Ovary (tissue), 7 donors: ENCODE measurements at regions not wholly inside any gene's neighbourhood (a gene's known extent, or its start where the extent isn't known, plus 50 kb on each side); places are given as distances from the start of the nearest gene placed in this dataset.

Source experiments
- DNase-seq, 5 donors: peaks; one replicate each; pipeline ENCODE4 v3.0.0-alpha.2; 2019 to 2020
- H3K27ac ChIP-seq, 2 donors: fragments of 200-600 bp; one replicate each; pipeline versions ENCODE4 v1.5.1 to v1.8.0; 2019 to 2022
- H3K27me3 ChIP-seq: fragments of 200-600 bp; one replicate; pipeline ENCODE4 v1.8.0; 2022
- H3K36me3 ChIP-seq: fragments of 200-600 bp; sonication (generic); one replicate; pipeline ENCODE4 v1.5.1; 2019
- H3K4me1 ChIP-seq: one replicate; pipeline ENCODE4 v1.8.1; 2013; ENCODE audit warnings: mild to moderate bottlenecking, moderate library complexity; ENCODE audit not compliant: insufficient read depth
- H3K4me3 ChIP-seq: fragments of 200-600 bp; sonication (generic); one replicate; pipeline ENCODE4 v1.5.1; 2017
- H3K9me3 ChIP-seq, 2 donors: fragments of 200-600 bp in 1 of 2; sonication (generic) in 1 of 2; one replicate each; pipeline versions ENCODE4 v1.5.1 to v1.8.1; 2013 to 2019; ENCODE audit warnings: mild to moderate bottlenecking in 1 of 2, moderate library complexity in 1 of 2
- EP300 ChIP-seq: sonication (generic); formaldehyde crosslinking; IDR thresholded peaks from one replicate; pipeline ENCODE4 v1.6.1; 2017; ENCODE audit warnings: antibody characterized with exemption
- POLR2A ChIP-seq: fragments of 450-650 bp; IDR thresholded peaks from one replicate; pipeline ENCODE4 v1.6.1; 2017; ENCODE audit warnings: antibody characterized with exemption, mild to moderate bottlenecking, moderate library complexity
- WGBS, 3 donors: extraction: QIAGEN DNeasy Blood & Tissue Kit in 1 of 3; methylation state at CpG; one replicate each; pipeline versions ENCODE4 v1.1.5 to v1.1.7; 2013 to 2017; 5-methylcytosine and 5-hydroxymethylcytosine counted together
- intact Hi-C, 4 donors: fragments of 100-400 bp; cut with DNase I; formaldehyde crosslinking; loops; one replicate each; pipeline versions ENCODE4 v1.11.0 to v1.15.1; 2022 to 2023
- TF ChIP-seq, protein P1 (sequence below), 3 donors: fragments of 450-650 bp in 2 of 3; fragments of 200-600 bp in 1 of 3; IDR thresholded peaks; one replicate each; pipeline versions ENCODE4 v1.5.1 to v1.8.0; 2016 to 2022; ENCODE audit warnings: antibody characterized with exemption in 3 of 3, mild to moderate bottlenecking in 1 of 3
- donor health status: DM: no; HTN: no; CAD: no; lungs with moderate emphysema.
- donor health status: DM: no; HTN: no; CAD: no.
- donor health status: Bipolar disorder and iron deficiency.
- donor health status: DM: no; HTN: no; CAD: no.
- donor health status: DM: yes; HTN: yes; CAD: no.

DNA sequence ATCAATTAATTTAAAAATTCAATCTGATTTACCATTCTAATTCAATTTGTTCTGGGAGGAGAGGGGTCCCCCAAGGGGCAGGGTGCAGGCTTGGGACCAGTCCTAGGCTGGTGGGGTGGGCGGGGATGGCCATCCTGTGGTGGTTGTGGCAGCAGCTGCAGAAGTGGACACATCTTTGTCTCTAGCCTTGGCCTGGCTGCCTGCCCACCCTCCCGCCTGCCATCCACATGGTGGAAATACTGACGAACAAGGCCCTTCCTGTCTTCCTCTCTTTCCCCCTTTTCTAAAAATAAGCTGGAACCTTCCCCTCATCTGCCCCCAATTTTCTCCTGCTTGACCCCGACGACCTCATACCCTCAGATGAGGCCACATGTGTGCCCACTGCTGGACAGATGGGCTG is 130.9 kb downstream of the FOXD2 start:
- TF ChIP-seq POLR2A (no peak), EP300 (no peak)
- TF ChIP-seq, protein P1, sequence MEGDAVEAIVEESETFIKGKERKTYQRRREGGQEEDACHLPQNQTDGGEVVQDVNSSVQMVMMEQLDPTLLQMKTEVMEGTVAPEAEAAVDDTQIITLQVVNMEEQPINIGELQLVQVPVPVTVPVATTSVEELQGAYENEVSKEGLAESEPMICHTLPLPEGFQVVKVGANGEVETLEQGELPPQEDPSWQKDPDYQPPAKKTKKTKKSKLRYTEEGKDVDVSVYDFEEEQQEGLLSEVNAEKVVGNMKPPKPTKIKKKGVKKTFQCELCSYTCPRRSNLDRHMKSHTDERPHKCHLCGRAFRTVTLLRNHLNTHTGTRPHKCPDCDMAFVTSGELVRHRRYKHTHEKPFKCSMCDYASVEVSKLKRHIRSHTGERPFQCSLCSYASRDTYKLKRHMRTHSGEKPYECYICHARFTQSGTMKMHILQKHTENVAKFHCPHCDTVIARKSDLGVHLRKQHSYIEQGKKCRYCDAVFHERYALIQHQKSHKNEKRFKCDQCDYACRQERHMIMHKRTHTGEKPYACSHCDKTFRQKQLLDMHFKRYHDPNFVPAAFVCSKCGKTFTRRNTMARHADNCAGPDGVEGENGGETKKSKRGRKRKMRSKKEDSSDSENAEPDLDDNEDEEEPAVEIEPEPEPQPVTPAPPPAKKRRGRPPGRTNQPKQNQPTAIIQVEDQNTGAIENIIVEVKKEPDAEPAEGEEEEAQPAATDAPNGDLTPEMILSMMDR (IDR thresholded peaks at IDR 0.05) = no peak
- H3K4me3 ChIP-seq = no peak overlapping the region
- H3K4me1 ChIP-seq = no peaks in the 10 kb centered on the region
- DNase-seq = no peak
- no peaks in the 10 kb centered on the region for H3K36me3 ChIP-seq
- WGBS, 3 donors = 56 to 57% (median 56%) methylated on average over 5 of the region's 5 CpGs
- intact Hi-C loops = no loop called here
- H3K27ac ChIP-seq = no peak overlapping the region
- no peaks in the 10 kb centered on the region for H3K9me3 ChIP-seq
- no peaks in the 10 kb centered on the region for H3K27me3 ChIP-seq

DNA sequence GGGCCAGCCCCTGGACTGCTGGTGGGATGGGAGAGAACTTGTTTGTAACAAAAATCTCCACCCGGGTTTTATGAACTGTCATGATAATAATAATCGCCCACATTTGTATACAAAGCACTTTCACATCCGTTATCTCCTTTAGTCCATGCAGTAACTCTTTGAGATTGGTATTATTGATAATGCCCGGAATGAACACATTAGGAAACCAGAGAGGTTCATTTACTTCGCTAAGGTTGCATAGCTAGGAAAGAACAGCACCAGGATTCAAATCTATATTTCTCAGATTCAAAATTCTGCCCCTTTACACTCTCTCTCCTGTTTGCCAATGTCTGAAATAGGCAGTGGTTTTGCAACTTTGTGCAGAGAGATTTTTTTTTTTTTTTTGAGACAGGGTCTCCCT is 131.4 kb downstream of the FOXD2 start:
- Histone ChIP-seq H3K27ac (no peak overlapping the region), H3K27me3 (no peaks in the 10 kb centered on the region), H3K9me3 (no peaks in the 10 kb centered on the region), H3K4me1 (no peaks in the 10 kb centered on the region), H3K4me3 (no peak overlapping the region), H3K36me3 (no peaks in the 10 kb centered on the region)
- no peak for DNase-seq
- no peak for TF ChIP-seq EP300
- no peak for TF ChIP-seq POLR2A
- TF ChIP-seq, protein P1 (IDR thresholded peaks at IDR 0.05) = no peak
- 77 to 79% (median 78%) methylated on average over 5 of the region's 5 CpGs for WGBS, 3 donors
- intact Hi-C loops = no loop called here

DNA sequence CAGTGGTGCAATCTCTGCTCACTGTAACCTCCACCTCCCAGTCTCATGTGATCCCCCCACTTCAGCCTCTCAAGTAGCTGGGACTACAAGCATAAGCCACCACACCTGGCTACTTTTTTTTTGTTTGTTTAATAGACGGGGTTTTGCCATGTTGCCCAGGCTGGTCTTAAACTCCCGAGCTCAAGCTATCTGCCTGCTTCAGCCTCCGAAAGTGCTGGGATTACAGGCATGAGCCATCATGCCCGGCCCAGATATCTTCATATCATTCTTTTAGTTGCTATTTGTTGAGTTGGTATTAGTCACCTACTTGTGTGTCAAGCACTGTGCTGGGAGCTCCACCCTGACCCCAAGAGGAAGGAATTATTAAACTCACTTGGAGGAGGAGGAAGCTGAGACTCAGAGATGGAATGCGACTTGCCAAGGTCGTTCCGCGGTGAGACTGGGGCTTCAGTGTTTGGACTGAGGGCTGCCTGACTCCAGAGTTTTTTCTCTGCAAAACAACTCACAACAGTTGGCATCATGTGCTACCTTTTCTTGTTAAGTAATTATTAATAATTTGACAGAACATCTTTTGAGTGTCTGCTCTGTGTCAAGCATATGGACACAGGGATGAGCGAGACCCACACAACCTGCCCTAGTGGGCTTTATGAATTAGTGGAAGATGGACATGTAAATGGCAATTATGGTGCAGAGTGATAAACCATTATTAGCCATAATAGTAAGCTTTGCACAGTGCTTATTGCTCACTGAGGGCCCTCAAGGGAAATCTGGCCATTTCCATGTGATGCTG is 132.0 kb downstream of the FOXD2 start:
- no peak overlapping the region for H3K4me3 ChIP-seq
- 17 to 25% (median 23%) methylated on average over 9 of the region's 9 CpGs for WGBS, 3 donors
- TF ChIP-seq, protein P1 (IDR thresholded peaks at IDR 0.05) = no peak
- TF ChIP-seq EP300 (no peak), POLR2A (no peak)
- no peaks in the 10 kb centered on the region for H3K9me3 ChIP-seq
- H3K36me3 ChIP-seq = no peaks in the 10 kb centered on the region
- intact Hi-C loops = no loop called here
- no peaks in the 10 kb centered on the region for H3K4me1 ChIP-seq
- H3K27ac ChIP-seq = no peak overlapping the region
- DNase-seq = no peak
- H3K27me3 ChIP-seq = no peaks in the 10 kb centered on the region

DNA sequence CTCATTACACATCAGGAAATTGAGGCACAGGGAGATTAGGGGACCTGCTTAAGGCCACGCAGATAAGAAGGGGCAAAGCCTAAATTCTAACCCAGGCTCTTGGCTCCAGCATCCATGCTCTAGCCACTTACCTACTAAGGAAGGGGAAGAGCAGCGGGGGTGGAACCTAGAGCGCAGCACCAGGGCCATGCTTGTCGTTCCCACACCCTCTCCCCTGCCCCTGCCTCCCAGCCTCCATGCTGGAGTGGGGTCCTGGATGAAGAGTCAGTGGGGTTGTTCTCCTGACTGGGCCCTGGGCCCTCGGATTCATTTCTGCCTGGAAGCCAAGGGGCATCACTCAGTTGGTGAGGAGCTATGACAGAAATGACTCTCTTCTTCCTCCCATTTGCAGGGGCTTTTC is 133.3 kb downstream of the FOXD2 start:
- intact Hi-C loops = no loop called here
- TF ChIP-seq, protein P1 (IDR thresholded peaks at IDR 0.05) = no peak
- no peak for TF ChIP-seq EP300
- TF ChIP-seq POLR2A = no peak

More for the DNA sequence above, 133.3 kb downstream of the FOXD2 start:
- H3K4me1 ChIP-seq = no peaks in the 10 kb centered on the region
- H3K27ac ChIP-seq = no peak overlapping the region
- no peaks in the 10 kb centered on the region for H3K9me3 ChIP-seq
- 89 to 93% (median 92%) methylated on average over 5 of the region's 5 CpGs for WGBS, 3 donors
- H3K27me3 ChIP-seq = no peaks in the 10 kb centered on the region
- no peak overlapping the region for H3K4me3 ChIP-seq
- no peak for DNase-seq
- H3K36me3 ChIP-seq = no peaks in the 10 kb centered on the region
